Neural progenitor cell (in vitro differentiated cells): ENCODE measurements at regions not wholly inside any gene's neighbourhood (a gene's known extent, or its start where the extent isn't known, plus 50 kb on each side); places are given as distances from the start of the nearest gene placed in this dataset.

ENCODE experiments used
- DNase-seq: peaks from one replicate; pipeline ENCODE4 v3.0.0-alpha.2; 2016; ENCODE audit warnings: low spot score
- H2AFZ ChIP-seq: fragments of 200-600 bp; sonication (generic); replicated peaks from 2 replicates; pipeline ENCODE4 v1.6.1; 2016; ENCODE audit warnings: antibody characterized with exemption
- H3F3A ChIP-seq: fragments of 200-600 bp; sonication (generic); 2 replicates; pipeline ENCODE4 v1.6.1; 2016; ENCODE audit warnings: antibody characterized with exemption, low read depth
- H3K27ac ChIP-seq: fragments of 200-600 bp; sonication (generic); 2 replicates; pipeline ENCODE4 v1.5.1; 2016; ENCODE audit warnings: mild to moderate bottlenecking
- H3K27me3 ChIP-seq: fragments of 200-600 bp; sonication (generic); 2 replicates; pipeline ENCODE4 v1.6.1; 2016; ENCODE audit warnings: mild to moderate bottlenecking, moderate library complexity
- H3K36me3 ChIP-seq: fragments of 200-600 bp; sonication (generic); 2 replicates; pipeline ENCODE4 v1.5.1; 2016
- H3K4me1 ChIP-seq: fragments of 200-600 bp; sonication (generic); 2 replicates; pipeline ENCODE4 v1.6.1; 2016; ENCODE audit warnings: mixed run types
- H3K4me2 ChIP-seq: fragments of 200-600 bp; sonication (generic); 2 replicates; pipeline ENCODE4 v1.6.1; 2016
- H3K4me3 ChIP-seq: fragments of 200-600 bp; sonication (generic); 2 replicates; pipeline ENCODE4 v1.5.1; 2016
- H3K79me2 ChIP-seq: fragments of 200-600 bp; sonication (generic); 2 replicates; pipeline ENCODE4 v1.6.1; 2016; ENCODE audit warnings: low read depth
- H3K9ac ChIP-seq: fragments of 200-600 bp; sonication (generic); 2 replicates; pipeline ENCODE4 v1.6.1; 2016
- H3K9me3 ChIP-seq: fragments of 200-600 bp; sonication (generic); 2 replicates; pipeline ENCODE4 v1.5.1; 2016; ENCODE audit warnings: low read depth
- H4K20me1 ChIP-seq: fragments of 200-600 bp; sonication (generic); 2 replicates; pipeline ENCODE4 v1.6.1; 2016; ENCODE audit warnings: low read depth
- H3K27ac Mint-ChIP-seq: 3 replicates; pipeline ENCODE4 v1.8.0; 2021; ENCODE audit warnings: mixed read lengths
- H3K27me3 Mint-ChIP-seq: 2 replicates; pipeline ENCODE4 v1.8.0; 2022; ENCODE audit warnings: low read depth, mild to moderate bottlenecking, inconsistent platforms, moderate library complexity, mixed read lengths; ENCODE audit not compliant: insufficient read depth
- H3K36me3 Mint-ChIP-seq: 3 replicates; pipeline ENCODE4 v1.8.0; 2021; ENCODE audit warnings: mixed read lengths
- H3K4me1 Mint-ChIP-seq: 3 replicates; pipeline ENCODE4 v1.8.0; 2021; ENCODE audit warnings: mixed read lengths
- H3K4me3 Mint-ChIP-seq: 3 replicates; pipeline ENCODE4 v1.8.0; 2021; ENCODE audit warnings: mild to moderate bottlenecking, moderate library complexity, mixed read lengths
- H3K9me3 Mint-ChIP-seq: 3 replicates; pipeline ENCODE4 v1.8.0; 2020; ENCODE audit warnings: mixed read lengths
- CTCF ChIP-seq: fragments of 200-600 bp; sonication (generic); IDR thresholded peaks from 2 replicates; pipeline ENCODE4 v1.5.1; 2017; ENCODE audit warnings: antibody characterized with exemption, mild to moderate bottlenecking
- EZH2 ChIP-seq: fragments of 200-600 bp; sonication (generic); IDR thresholded peaks from 2 replicates; pipeline ENCODE4 v1.6.1; 2017; ENCODE audit warnings: antibody characterized with exemption, mild to moderate bottlenecking, moderate library complexity
- EZH2phosphoT487 ChIP-seq: fragments of 200-600 bp; sonication (generic); IDR thresholded peaks from 2 replicates; pipeline ENCODE4 v1.6.1; 2017; ENCODE audit warnings: antibody characterized with exemption

- Mint-ChIP-seq H3K4me1 (peaks cover 36% of the 10 kb centered on the region), H3K27me3 (peaks cover 22% of the 10 kb centered on the region), H3K9me3 (no peaks in the 10 kb centered on the region), H3K36me3 (no peaks in the 10 kb centered on the region), H3K4me3 (no peak overlapping the region), H3K27ac (peak overlapping the region; percentile 85)
- H3K27ac ChIP-seq: no peak overlapping the region
- H2AFZ ChIP-seq: no peak overlapping the region
- no peak overlapping the region for H3K9ac ChIP-seq
- H3K27me3 ChIP-seq: peaks cover 61% of the 10 kb centered on the region
- H3K4me3 ChIP-seq: no peak overlapping the region
- no peak for TF ChIP-seq EZH2phosphoT487
- TF ChIP-seq CTCF: no peak
- TF ChIP-seq EZH2: no peak
- no peaks in the 10 kb centered on the region for H3K36me3 ChIP-seq
- no peak for DNase-seq
- H3F3A ChIP-seq: peaks cover 3% of the 10 kb centered on the region
- H3K4me1 ChIP-seq: peaks cover 21% of the 10 kb centered on the region
- no peaks in the 10 kb centered on the region for H3K9me3 ChIP-seq
- H4K20me1 ChIP-seq: peaks cover 4% of the 10 kb centered on the region
- H3K4me2 ChIP-seq: no peak overlapping the region
- H3K79me2 ChIP-seq: no peaks in the 10 kb centered on the region
Measured at GRCh38 chr20:62553136-62553837, 77.5 kb upstream of the GATA5 start.

DNA sequence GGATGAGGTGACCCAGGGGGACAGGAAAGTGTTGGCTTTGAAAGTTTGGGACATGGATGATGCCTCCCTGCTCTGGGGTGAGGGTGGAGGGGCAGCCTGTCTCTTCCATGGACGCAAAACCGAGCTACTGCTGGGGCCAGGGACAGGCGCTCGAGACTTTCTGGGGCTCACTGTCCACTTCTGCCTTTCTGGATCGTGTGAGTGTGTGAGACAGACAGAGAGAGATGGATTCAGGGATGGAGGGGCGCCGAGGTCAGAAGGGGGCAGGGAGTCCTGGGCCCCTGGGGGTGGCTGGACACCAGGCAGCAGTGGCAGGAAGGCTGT, 78.0 kb upstream of the GATA5 start:
- Histone ChIP-seq H3K27ac (no peak overlapping the region), H3K36me3 (no peaks in the 10 kb centered on the region), H3K4me2 (no peak overlapping the region), H3F3A (peaks cover 3% of the 10 kb centered on the region), H4K20me1 (peaks cover 4% of the 10 kb centered on the region), H2AFZ (no peak overlapping the region), H3K79me2 (no peaks in the 10 kb centered on the region), H3K4me1 (peaks cover 21% of the 10 kb centered on the region), H3K9ac (no peak overlapping the region), H3K4me3 (no peak overlapping the region), H3K9me3 (no peaks in the 10 kb centered on the region), H3K27me3 (peaks cover 56% of the 10 kb centered on the region)
- no peak for DNase-seq
- peak overlapping the region; percentile 85 for H3K27ac Mint-ChIP-seq
- peak overlapping the region; percentile 8 for H3K4me3 Mint-ChIP-seq
- no peaks in the 10 kb centered on the region for H3K9me3 Mint-ChIP-seq
- peaks cover 22% of the 10 kb centered on the region for H3K27me3 Mint-ChIP-seq
- TF ChIP-seq EZH2: no peak
- no peak for TF ChIP-seq EZH2phosphoT487
- TF ChIP-seq CTCF: no peak
- H3K4me1 Mint-ChIP-seq: peaks cover 38% of the 10 kb centered on the region
- no peaks in the 10 kb centered on the region for H3K36me3 Mint-ChIP-seq

- H3K27ac Mint-ChIP-seq: peak overlapping the region; percentile 26
- no peak overlapping the region for H2AFZ ChIP-seq
- H3F3A ChIP-seq: peaks cover 3% of the 10 kb centered on the region
- no peaks in the 10 kb centered on the region for H3K9me3 ChIP-seq
- peaks cover 4% of the 10 kb centered on the region for H4K20me1 ChIP-seq
- no peaks in the 10 kb centered on the region for H3K36me3 ChIP-seq
- no peaks in the 10 kb centered on the region for H3K9me3 Mint-ChIP-seq
- H3K27ac ChIP-seq: no peak overlapping the region
- H3K4me1 ChIP-seq: peaks cover 21% of the 10 kb centered on the region
- peaks cover 24% of the 10 kb centered on the region for H3K27me3 Mint-ChIP-seq
- no peak for DNase-seq
- H3K9ac ChIP-seq: no peak overlapping the region
- H3K36me3 Mint-ChIP-seq: no peaks in the 10 kb centered on the region
- no peak overlapping the region for H3K4me3 Mint-ChIP-seq
- TF ChIP-seq CTCF (no peak), EZH2 (no peak), EZH2phosphoT487 (no peak)
- no peak overlapping the region for H3K4me3 ChIP-seq
- no peak overlapping the region for H3K4me2 ChIP-seq
- peaks cover 39% of the 10 kb centered on the region for H3K4me1 Mint-ChIP-seq
- H3K79me2 ChIP-seq: no peaks in the 10 kb centered on the region
- peaks cover 50% of the 10 kb centered on the region for H3K27me3 ChIP-seq
Measured at GRCh38 chr20:62554214-62554897, 78.6 kb upstream of the GATA5 start.
